HepG2 (cell line): ENCODE measurements at regions not wholly inside any gene's neighbourhood (a gene's known extent, or its start where the extent isn't known, plus 50 kb on each side); places are given as distances from the start of the nearest gene placed in this dataset.

Experiments used
- ATAC-seq: fragments of 200-7000 bp; cut with Tn5 transposase; 3 replicates; pipeline ENCODE4 v1.9.1; 2020; ENCODE audit warnings: mild to moderate bottlenecking, moderate library complexity
- BruUV-seq: library from RNA; stranded (reverse); fragments of 400-500 nt; replicated peaks from 2 replicates; lab custom pipeline; 2021; lab: Mats Ljungman, UMichigan
- CTCF ChIA-PET: fragments of 300-600 bp; formaldehyde crosslinking; extraction: SDS; loops from one replicate; lab custom pipeline; 2021; ENCODE audit warnings: low total read pairs, inconsistent platforms, low intra/inter-chr PET ratio; lab: Yijun Ruan, JAX
- POLR2A ChIA-PET: fragments of 350-600 bp; sonication (Branson Sonifier 250); formaldehyde crosslinking; loops from one replicate; lab custom pipeline; 2020; ENCODE audit warnings: antibody characterized with exemption, inconsistent platforms; lab: Yijun Ruan, JAX
- DNase-seq: peaks from one replicate; pipeline ENCODE4 v3.0.0-alpha.2; 2015; ENCODE audit warnings: low spot score
- FAIRE-seq: peaks from 3 replicates; lab custom pipeline; 2011; peaks lifted over from hg19 to GRCh38; lab: Jason Lieb, UNC
- H2AFZ ChIP-seq: one replicate; pipeline ENCODE4 v1.6.1; 2011; ENCODE audit warnings: low read length, inconsistent platforms
- H3K27ac ChIP-seq: fragments of 300-600 bp; 3 replicates; pipeline ENCODE4 v1.8.0; 2011; ENCODE audit warnings: mixed run types, mild to moderate bottlenecking, mixed read lengths, low read length, inconsistent platforms; ENCODE audit not compliant: insufficient read depth; ENCODE audit errors: extremely low read length
- H3K27me3 ChIP-seq, 2 experiments: fragments of 200-600 bp in 1 of 2; 2 replicates in 1 of 2; 3 replicates in 1 of 2; pipeline versions ENCODE4 v1.6.0 to v1.8.0; 2011; ENCODE audit warnings: low read length in 2 of 2, mild to moderate bottlenecking in 2 of 2, moderate library complexity in 2 of 2, inconsistent platforms in 1 of 2; ENCODE audit not compliant: insufficient read depth in 2 of 2, control insufficient read depth in 1 of 2
- H3K36me3 ChIP-seq, 2 experiments: fragments of 200-600 bp in 1 of 2; replicated peaks in 1 of 2; 2 replicates in 1 of 2; 3 replicates in 1 of 2; pipeline versions ENCODE4 v1.5.1 to v1.8.0; 2011; ENCODE audit warnings: low read length in 2 of 2, inconsistent platforms in 1 of 2; ENCODE audit not compliant: insufficient read depth in 2 of 2, control insufficient read depth in 1 of 2
- H3K4me1 ChIP-seq: 2 replicates; pipeline ENCODE4 v1.5.1; 2012; ENCODE audit warnings: low read length, inconsistent platforms; ENCODE audit not compliant: insufficient read depth
- H3K4me2 ChIP-seq: 2 replicates; pipeline ENCODE4 v1.6.0; 2011; ENCODE audit warnings: low read depth, low read length, inconsistent platforms
- H3K4me3 ChIP-seq, 3 experiments: fragments of 200-600 bp in 1 of 3; sonication (generic), shearing (Covaris generic) in 1 of 3; replicated peaks in 1 of 3; 2 replicates each; pipeline ENCODE4 v1.5.1; 2011 to 2016; ENCODE audit warnings: low read length in 3 of 3, inconsistent platforms in 2 of 3, low read depth in 2 of 3, mild to moderate bottlenecking in 2 of 3, control low read depth in 1 of 3, mixed read lengths in 1 of 3; ENCODE audit not compliant: insufficient read depth in 1 of 3
- H3K79me2 ChIP-seq: one replicate; pipeline ENCODE4 v1.6.1; 2011; ENCODE audit warnings: low read length, inconsistent platforms; ENCODE audit not compliant: insufficient read depth
- H3K9ac ChIP-seq: 2 replicates; pipeline ENCODE4 v1.6.0; 2011; ENCODE audit warnings: mild to moderate bottlenecking, low read depth, low read length, inconsistent platforms; ENCODE audit not compliant: insufficient read depth
- H3K9me3 ChIP-seq: 2 replicates; pipeline ENCODE4 v1.5.1; 2012; ENCODE audit warnings: mild to moderate bottlenecking, low read length
- H4K20me1 ChIP-seq: 2 replicates; pipeline ENCODE4 v1.6.0; 2011; ENCODE audit warnings: inconsistent platforms, mild to moderate bottlenecking, low read length, moderate library complexity; ENCODE audit not compliant: insufficient read depth
- ADNP ChIP-seq: sonication (generic); formaldehyde crosslinking; IDR thresholded peaks from 2 replicates; pipeline ENCODE4 v1.4.0; 2020; ENCODE audit warnings: missing genetic modification reagents
- BATF2 ChIP-seq: sonication (generic); formaldehyde crosslinking; IDR thresholded peaks from 2 replicates; pipeline ENCODE4 v1.8.0; 2022; ENCODE audit warnings: mild to moderate bottlenecking, missing genetic modification reagents, moderate library complexity
- BCL6 ChIP-seq: IDR thresholded peaks from 2 replicates; pipeline ENCODE4 v1.6.1; 2016; ENCODE audit warnings: missing genetic modification reagents, missing compliant biosample characterization
- CENPT ChIP-seq: sonication (generic); formaldehyde crosslinking; IDR thresholded peaks from 2 replicates; pipeline ENCODE4 v1.8.0; 2022; ENCODE audit warnings: low read depth, mild to moderate bottlenecking, moderate library complexity, missing genetic modification reagents
- EP300 ChIP-seq, 3 experiments: sonication (generic) in 1 of 3; formaldehyde crosslinking in 1 of 3; IDR thresholded peaks; 2 replicates each; pipeline versions ENCODE4 v1.5.1 to v1.6.1; 2011 to 2020; ENCODE audit warnings: low read depth in 2 of 3, low read length in 2 of 3, borderline replicate concordance in 1 of 3, improper control_type of control experiment in 1 of 3, mild to moderate bottlenecking in 1 of 3, missing genetic modification reagents in 1 of 3, moderate library complexity in 1 of 3
- GABPB1 ChIP-seq: IDR thresholded peaks from 2 replicates; pipeline ENCODE4 v1.6.1; 2016; ENCODE audit warnings: mild to moderate bottlenecking, missing genetic modification reagents, moderate library complexity, missing compliant biosample characterization
- IRF1 ChIP-seq: sonication (generic); formaldehyde crosslinking; IDR thresholded peaks from 2 replicates; pipeline ENCODE4 v1.4.0; 2020; ENCODE audit warnings: low read depth, mild to moderate bottlenecking, missing genetic modification reagents
- KAT8 ChIP-seq: IDR thresholded peaks from 2 replicates; pipeline ENCODE4 v1.6.1; 2016; ENCODE audit warnings: missing genetic modification reagents, missing compliant biosample characterization
- MTF2 ChIP-seq: sonication (generic); formaldehyde crosslinking; IDR thresholded peaks from 2 replicates; pipeline ENCODE4 v1.5.0; 2020; ENCODE audit warnings: missing genetic modification reagents, borderline replicate concordance
- MYPOP ChIP-seq: sonication (generic); formaldehyde crosslinking; IDR thresholded peaks from 2 replicates; pipeline ENCODE4 v1.8.1; 2023; ENCODE audit warnings: mild to moderate bottlenecking, moderate library complexity, missing genetic modification reagents
- NFE2L2 ChIP-seq: fragments of 150-350 bp; IDR thresholded peaks from 2 replicates; pipeline ENCODE4 v1.6.1; 2014; ENCODE audit warnings: low read length
- RAD21 ChIP-seq: fragments of 450-650 bp; formaldehyde crosslinking; IDR thresholded peaks from 2 replicates; pipeline ENCODE4 v1.5.0; 2020; ENCODE audit warnings: mild to moderate bottlenecking
- SSRP1 ChIP-seq: IDR thresholded peaks from 2 replicates; pipeline ENCODE4 v1.6.1; 2016; ENCODE audit warnings: control low read depth
- TBL1XR1 ChIP-seq: fragments of 150-350 bp; IDR thresholded peaks from 2 replicates; pipeline ENCODE4 v1.6.1; 2014; ENCODE audit warnings: borderline replicate concordance, low read length; ENCODE audit not compliant: partially characterized antibody
- THYN1 ChIP-seq: sonication (generic); formaldehyde crosslinking; IDR thresholded peaks from 2 replicates; pipeline ENCODE4 v1.8.1; 2023; ENCODE audit warnings: low read depth, mild to moderate bottlenecking, moderate library complexity, missing genetic modification reagents, borderline replicate concordance
- ZBED4 ChIP-seq: sonication (generic); formaldehyde crosslinking; IDR thresholded peaks from 2 replicates; pipeline ENCODE4 v1.4.0; 2020; ENCODE audit warnings: missing genetic modification reagents, borderline replicate concordance
- ZNF558 ChIP-seq: sonication (generic); formaldehyde crosslinking; IDR thresholded peaks from 2 replicates; pipeline ENCODE4 v1.9.0; 2022; ENCODE audit warnings: mild to moderate bottlenecking, missing genetic modification reagents, borderline replicate concordance
- ZNF713 ChIP-seq: sonication (generic); formaldehyde crosslinking; IDR thresholded peaks from 2 replicates; pipeline ENCODE4 v1.4.0; 2020; ENCODE audit warnings: mild to moderate bottlenecking, missing genetic modification reagents
- ZZZ3 ChIP-seq: sonication (generic); formaldehyde crosslinking; IDR thresholded peaks from 2 replicates; pipeline ENCODE4 v1.4.0; 2020; ENCODE audit warnings: missing genetic modification reagents, mild to moderate bottlenecking, borderline replicate concordance
- WGBS: methylation state at CpG from one replicate; pipeline ENCODE4 v1.1.6; 2017; ENCODE audit warnings: low lambda C conversion rate; 5-methylcytosine and 5-hydroxymethylcytosine counted together
- in situ Hi-C: cut with HindIII; loops from 2 replicates; pipeline ENCODE4 v1.10.0; 2017; ENCODE audit warnings: low pct_unique_long_range_greater_than_20kb; ENCODE audit not compliant: extremely low pct_ligation_motif_present
- intact Hi-C: fragments of 100-400 bp; cut with micrococcal nuclease; formaldehyde crosslinking; loops from one replicate; pipeline ENCODE4 v1.10.0; 2022; ENCODE audit not compliant: unreplicated experiment

GRCh38 chr6:147693181-147693580 is 184.7 kb downstream of the SAMD5 start:
- Histone ChIP-seq H3K27me3 (no peaks in the 10 kb centered on the region), H3K9me3 (no peaks in the 10 kb centered on the region), H3K36me3 (no peaks in the 10 kb centered on the region), H3K79me2 (no peaks in the 10 kb centered on the region), H2AFZ (no peak overlapping the region), H3K9ac (no peak overlapping the region), H3K27ac (no peak overlapping the region), H3K4me3 (no peak overlapping the region), H3K4me2 (no peak overlapping the region), H3K4me1 (no peaks in the 10 kb centered on the region), H4K20me1 (no peaks in the 10 kb centered on the region)
- DNase-seq (no peak), FAIRE-seq (no peak), ATAC-seq (no peak)
- in situ Hi-C loops, result no loop called here
- POLR2A ChIA-PET, result no interaction called here
- no TSS peak for BruUV-seq
- intact Hi-C loops, result no loop called here
- 36% methylated on average over 6 of the region's 6 CpGs for WGBS
- CTCF ChIA-PET, result no interaction called here
- TF ChIP-seq RAD21 (CRISPR knock-in tag) (no peak), MTF2 (CRISPR knock-in tag) (no peak), IRF1 (CRISPR knock-in tag) (no peak), ZBED4 (no peak), KAT8 (no peak), ZZZ3 (CRISPR knock-in tag) (no peak), THYN1 (CRISPR knock-in tag) (no peak), MYPOP (CRISPR knock-in tag) (no peak), CENPT (CRISPR knock-in tag) (no peak), ADNP (CRISPR knock-in tag) (no peak), ZNF713 (CRISPR knock-in tag) (no peak), TBL1XR1 (no peak), EP300 (IDR thresholded peaks at IDR 0.05; ENCODE audit: low read depth in 2 of 2, low read length in 2 of 2) (no peak), EP300 (CRISPR knock-in tag; IDR thresholded peaks at IDR 0.05; ENCODE audit: borderline replicate concordance) (no peak), GABPB1 (no peak), BCL6 (CRISPR knock-in tag) (no peak), BATF2 (CRISPR knock-in tag) (no peak), ZNF558 (CRISPR knock-in tag) (no peak), NFE2L2 (no peak), SSRP1 (CRISPR knock-in tag) (no peak)
